Astrocyte of the cerebellum (primary cell): ENCODE measurements at regions not wholly inside any gene's neighbourhood (a gene's known extent, or its start where the extent isn't known, plus 50 kb on each side); places are given as distances from the start of the nearest gene placed in this dataset.

Source experiments
- DNase-seq: peaks from one replicate; pipeline ENCODE4 v3.0.0-alpha.2; 2011; ENCODE audit warnings: low read depth
- H3K4me3 ChIP-seq: 2 replicates; pipeline ENCODE4 v1.5.1; 2011; ENCODE audit warnings: mild to moderate bottlenecking, low read depth, low read length, moderate library complexity
- in situ Hi-C: cut with HindIII; loops from 2 replicates; pipeline ENCODE4 v1.10.0; 2017; ENCODE audit warnings: low sequenced_read_pairs
- TF ChIP-seq, protein P1 (sequence below): IDR thresholded peaks from 2 replicates; pipeline ENCODE4 v1.5.1; 2012; ENCODE audit warnings: low read length, low read depth, moderate library complexity, mild to moderate bottlenecking; ENCODE audit errors: missing control alignments

DNA sequence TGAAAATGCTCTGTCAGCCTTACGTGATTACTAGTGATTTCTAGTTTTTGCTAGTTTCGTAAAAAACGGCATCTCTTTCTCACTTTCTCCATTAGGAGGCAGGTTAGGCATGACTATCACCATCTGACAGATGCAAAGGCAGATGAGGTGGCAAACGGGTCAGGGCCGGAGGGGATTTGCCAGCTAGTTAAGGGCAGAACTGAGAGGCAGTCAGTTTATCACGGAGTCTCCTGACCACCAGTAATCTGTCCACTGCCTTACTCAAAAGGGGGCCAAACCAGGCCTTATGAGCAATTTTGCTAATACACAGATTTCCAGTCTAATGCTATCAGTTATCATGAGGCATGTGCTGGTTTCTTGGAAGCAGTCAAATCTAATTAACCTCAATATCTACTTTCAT lies 159.3 kb downstream of the TSEN15 start:
- TF ChIP-seq, protein P1, sequence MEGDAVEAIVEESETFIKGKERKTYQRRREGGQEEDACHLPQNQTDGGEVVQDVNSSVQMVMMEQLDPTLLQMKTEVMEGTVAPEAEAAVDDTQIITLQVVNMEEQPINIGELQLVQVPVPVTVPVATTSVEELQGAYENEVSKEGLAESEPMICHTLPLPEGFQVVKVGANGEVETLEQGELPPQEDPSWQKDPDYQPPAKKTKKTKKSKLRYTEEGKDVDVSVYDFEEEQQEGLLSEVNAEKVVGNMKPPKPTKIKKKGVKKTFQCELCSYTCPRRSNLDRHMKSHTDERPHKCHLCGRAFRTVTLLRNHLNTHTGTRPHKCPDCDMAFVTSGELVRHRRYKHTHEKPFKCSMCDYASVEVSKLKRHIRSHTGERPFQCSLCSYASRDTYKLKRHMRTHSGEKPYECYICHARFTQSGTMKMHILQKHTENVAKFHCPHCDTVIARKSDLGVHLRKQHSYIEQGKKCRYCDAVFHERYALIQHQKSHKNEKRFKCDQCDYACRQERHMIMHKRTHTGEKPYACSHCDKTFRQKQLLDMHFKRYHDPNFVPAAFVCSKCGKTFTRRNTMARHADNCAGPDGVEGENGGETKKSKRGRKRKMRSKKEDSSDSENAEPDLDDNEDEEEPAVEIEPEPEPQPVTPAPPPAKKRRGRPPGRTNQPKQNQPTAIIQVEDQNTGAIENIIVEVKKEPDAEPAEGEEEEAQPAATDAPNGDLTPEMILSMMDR = no peak
- H3K4me3 ChIP-seq = no peak overlapping the region
- in situ Hi-C loops = loop anchor here (10.0 kb wide), 1 partner anchor 106 kb away; no protein-coding TSS in a partner anchor
- DNase-seq = no peak

DNA sequence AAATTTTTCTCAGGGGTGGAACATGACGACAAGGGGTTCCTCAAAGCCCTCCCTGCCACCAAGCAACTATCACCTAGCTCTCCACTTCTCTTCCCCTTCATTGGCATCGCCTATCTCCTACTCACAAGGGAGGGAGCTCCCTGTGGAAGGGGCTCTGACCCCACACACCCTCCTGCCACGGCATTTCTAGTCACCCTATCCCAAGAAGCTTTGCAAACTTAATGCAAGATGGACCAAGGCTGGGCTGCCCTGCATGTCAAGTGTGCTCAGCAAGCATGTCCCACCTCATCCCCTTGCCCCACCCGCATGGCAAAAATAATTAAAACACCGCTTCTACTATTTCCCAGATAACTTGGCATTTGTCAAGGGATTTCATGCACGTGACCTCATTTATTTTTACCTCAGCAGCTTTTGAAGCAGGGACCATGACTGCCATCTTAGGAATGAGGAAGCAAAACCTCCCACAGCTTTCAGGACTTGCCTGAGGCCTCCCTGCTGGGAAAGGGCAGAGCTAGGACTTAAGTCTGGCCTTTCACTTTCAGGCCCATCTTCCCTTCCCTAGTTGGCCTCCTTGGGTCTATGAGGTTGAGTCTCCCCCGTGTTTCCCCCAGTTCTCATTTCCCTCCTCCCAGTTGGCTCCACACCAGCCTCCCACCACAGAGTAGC lies 161.3 kb downstream of the TSEN15 start:
- TF ChIP-seq, protein P1 = no peak
- peak; percentile 90 for DNase-seq
- in situ Hi-C loops = loop anchor here (10.0 kb wide), 1 partner anchor 108 kb away; no protein-coding TSS in a partner anchor
- no peak overlapping the region for H3K4me3 ChIP-seq

DNA sequence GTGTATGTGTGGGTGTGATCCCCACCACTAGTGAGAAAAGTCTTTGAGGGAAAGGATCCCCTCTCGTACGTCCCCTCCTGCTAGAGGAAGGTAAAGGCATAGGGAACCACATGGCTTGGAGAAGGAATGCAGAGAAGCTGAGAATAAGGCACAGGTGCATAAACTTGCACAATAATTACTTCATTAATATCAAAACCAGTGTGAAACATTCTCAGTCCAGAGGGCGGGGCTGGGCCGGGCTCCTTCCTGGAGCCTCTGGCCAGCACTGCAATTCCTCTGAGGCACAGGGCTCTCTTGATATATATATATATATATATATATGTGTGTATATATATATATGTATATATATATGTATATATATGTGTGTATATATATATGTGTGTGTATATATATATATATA lies 162.6 kb downstream of the TSEN15 start:
- in situ Hi-C loops = loop anchor here (10.0 kb wide), 1 partner anchor 109 kb away; no protein-coding TSS in a partner anchor
- TF ChIP-seq, protein P1 = no peak
- DNase-seq = no peak
- H3K4me3 ChIP-seq = no peak overlapping the region

DNA sequence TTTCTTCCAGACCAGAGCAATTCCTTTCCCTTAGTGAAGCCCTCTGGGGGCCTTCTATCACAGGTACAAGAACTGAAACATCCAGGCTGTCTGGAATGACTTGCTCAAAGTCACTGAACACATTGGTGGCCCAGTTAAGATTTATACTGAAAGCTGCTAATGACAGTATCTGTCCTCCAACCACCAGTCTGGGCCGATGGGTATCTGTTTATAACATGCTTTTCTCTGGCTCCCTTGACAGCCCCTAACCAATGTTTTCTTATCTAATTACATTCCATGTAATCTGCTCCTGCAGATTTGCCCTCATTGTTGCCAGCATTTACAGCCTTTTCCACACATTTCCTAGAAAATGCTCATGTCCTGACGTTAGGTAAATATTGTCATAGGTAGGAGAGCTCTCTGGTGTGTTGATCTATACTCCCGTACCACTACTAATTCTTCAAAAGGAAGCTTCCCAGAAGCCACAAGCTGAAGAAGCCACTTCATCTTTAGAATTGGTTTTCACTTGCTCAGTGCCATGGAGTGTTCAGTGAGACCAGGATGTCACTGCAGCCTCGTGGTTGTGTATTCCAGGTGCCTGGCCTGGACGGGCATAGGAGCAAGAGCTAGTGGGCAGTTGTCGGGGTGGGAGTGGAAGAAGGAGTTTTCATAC lies 163.9 kb downstream of the TSEN15 start:
- DNase-seq = no peak
- TF ChIP-seq, protein P1 = no peak
- H3K4me3 ChIP-seq = no peak overlapping the region
- in situ Hi-C loops = loop anchor here (10.0 kb wide), 1 partner anchor 111 kb away; no protein-coding TSS in a partner anchor

DNA sequence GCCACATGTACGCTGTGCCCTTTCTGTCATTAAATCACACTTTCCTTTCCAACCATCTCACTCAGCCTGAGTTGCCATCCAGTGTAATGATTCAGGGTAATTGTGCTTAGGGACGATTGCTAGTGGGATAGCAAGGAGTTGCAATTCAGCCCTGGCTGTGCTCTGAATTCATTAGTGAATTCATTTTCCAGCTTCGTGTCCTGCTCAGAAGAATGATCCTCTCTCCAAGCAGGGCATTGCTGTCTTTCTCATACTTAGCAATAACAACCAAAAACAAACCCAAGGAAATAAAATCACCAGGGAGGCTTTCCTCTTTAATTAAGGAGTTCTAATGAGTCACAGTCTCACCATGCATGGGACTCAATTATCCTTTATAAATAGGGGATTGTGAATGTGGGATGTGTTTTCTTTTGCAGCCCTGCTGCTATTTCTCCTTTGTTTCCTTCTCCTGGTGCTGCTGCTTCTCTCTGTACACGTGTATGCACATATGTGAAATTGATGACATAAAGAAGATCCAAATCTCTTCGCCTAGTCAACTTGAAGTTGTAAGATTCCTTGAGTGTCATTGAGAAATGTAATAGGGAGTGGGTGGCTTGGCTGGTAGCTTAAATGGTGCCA lies 167.0 kb downstream of the TSEN15 start:
- in situ Hi-C loops = loop anchor here (10.0 kb wide), 1 partner anchor 114 kb away; no protein-coding TSS in a partner anchor
- TF ChIP-seq, protein P1 = no peak
- no peak overlapping the region for H3K4me3 ChIP-seq
- no peak for DNase-seq

DNA sequence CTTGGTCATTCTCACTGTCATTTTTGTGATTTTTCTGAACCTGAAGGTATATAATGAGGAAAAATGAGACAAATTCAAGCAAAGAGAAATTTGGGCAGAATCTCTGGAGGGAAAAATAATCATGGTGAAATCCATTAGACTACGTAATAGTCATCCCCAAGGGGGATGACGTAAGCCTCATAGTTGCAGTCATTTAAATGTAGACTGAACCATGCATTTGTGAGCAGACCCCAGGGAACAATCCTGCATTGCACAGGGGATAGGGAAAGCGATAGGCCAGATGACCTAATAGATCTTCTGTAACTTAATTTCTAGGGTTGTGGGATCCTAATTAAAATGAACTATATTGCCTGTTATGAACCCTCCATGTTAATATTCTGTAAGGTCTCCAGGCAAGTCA lies 167.4 kb upstream of the C1orf21 start:
- in situ Hi-C loops = loop anchor here (10.0 kb wide), 1 partner anchor 115 kb away; no protein-coding TSS in a partner anchor
- TF ChIP-seq, protein P1 = no peak
- no peak overlapping the region for H3K4me3 ChIP-seq
- DNase-seq = no peak
